Testis (tissue), 2 donors: ENCODE measurements at regions not wholly inside any gene's neighbourhood (a gene's known extent, or its start where the extent isn't known, plus 50 kb on each side); places are given as distances from the start of the nearest gene placed in this dataset.

Source experiments
- DNase-seq: peaks from one replicate; pipeline ENCODE4 v3.0.0-alpha.2; 2019
- H3K27ac ChIP-seq, 2 donors: fragments of 200-600 bp; sonication (generic); one replicate each; pipeline ENCODE4 v1.5.1; 2019
- H3K27me3 ChIP-seq: fragments of 200-600 bp; sonication (generic); one replicate; pipeline ENCODE4 v1.5.1; 2019
- H3K36me3 ChIP-seq: fragments of 200-600 bp; sonication (generic); one replicate; pipeline ENCODE4 v1.5.1; 2017; ENCODE audit warnings: low read depth; ENCODE audit errors: missing control alignments
- H3K4me1 ChIP-seq: fragments of 200-600 bp; sonication (generic); one replicate; pipeline ENCODE4 v1.5.1; 2019
- H3K4me3 ChIP-seq, 2 donors: fragments of 200-600 bp; sonication (generic); one replicate each; pipeline ENCODE4 v1.5.1; 2017 to 2019
- H3K9me3 ChIP-seq: fragments of 200-600 bp; sonication (generic); one replicate; pipeline ENCODE4 v1.5.1; 2017
- CTCF ChIP-seq, 3 experiments: fragments of 450-650 bp in 2 of 3; fragments of 200-600 bp in 1 of 3; sonication (generic) in 1 of 3; IDR thresholded peaks; one replicate each; pipeline ENCODE4 v1.5.1; 2016 to 2019; ENCODE audit warnings: antibody characterized with exemption in 3 of 3, mild to moderate bottlenecking in 2 of 3, moderate library complexity in 1 of 3
- POLR2A ChIP-seq: fragments of 450-650 bp; IDR thresholded peaks from one replicate; pipeline ENCODE4 v1.6.1; 2017; ENCODE audit warnings: antibody characterized with exemption, mild to moderate bottlenecking, moderate library complexity
- WGBS, 2 donors: methylation state at CpG; one replicate each; pipeline ENCODE4 v1.1.5; 2018; 5-methylcytosine and 5-hydroxymethylcytosine counted together
- intact Hi-C: fragments of 100-400 bp; cut with DNase I; formaldehyde crosslinking; loops from one replicate; pipeline ENCODE4 v1.15.1; 2023; ENCODE audit warnings: low total_unique reads

GRCh38 chr11:23956586-23956985 is 540.3 kb upstream of the LUZP2 start:
- Histone ChIP-seq H3K4me3 (no peak overlapping the region), H3K36me3 (no peaks in the 10 kb centered on the region), H3K27me3 (no peaks in the 10 kb centered on the region), H3K9me3 (no peaks in the 10 kb centered on the region), H3K4me1 (no peaks in the 10 kb centered on the region), H3K27ac (no peak overlapping the region)
- TF ChIP-seq POLR2A = no peak
- TF ChIP-seq CTCF (IDR thresholded peaks at IDR 0.05) = no peak
- DNase-seq = no peak
- intact Hi-C loops = no loop called here
- 87% methylated on average over 3 of the region's 3 CpGs for WGBS, 2 donors

GRCh38 chr11:23957314-23957713 is 539.5 kb upstream of the LUZP2 start:
- no peaks in the 10 kb centered on the region for H3K9me3 ChIP-seq
- no peaks in the 10 kb centered on the region for H3K36me3 ChIP-seq
- TF ChIP-seq POLR2A (no peak), CTCF (IDR thresholded peaks at IDR 0.05) (no peak)
- intact Hi-C loops = no loop called here
- no peak overlapping the region for H3K27ac ChIP-seq
- no peaks in the 10 kb centered on the region for H3K27me3 ChIP-seq
- no peaks in the 10 kb centered on the region for H3K4me1 ChIP-seq
- H3K4me3 ChIP-seq = no peak overlapping the region
- 91% methylated on average over 4 of the region's 4 CpGs for WGBS, 2 donors
- no peak for DNase-seq

- no peaks in the 10 kb centered on the region for H3K9me3 ChIP-seq
- intact Hi-C loops = no loop called here
- no peak for DNase-seq
- H3K36me3 ChIP-seq = no peaks in the 10 kb centered on the region
- WGBS, 2 donors = 46 to 69% methylated on average over 3 of the region's 3 CpGs
- H3K4me1 ChIP-seq = no peaks in the 10 kb centered on the region
- no peaks in the 10 kb centered on the region for H3K27me3 ChIP-seq
- no peak for TF ChIP-seq POLR2A
- no peak for TF ChIP-seq CTCF (IDR thresholded peaks at IDR 0.05)
- H3K27ac ChIP-seq = no peak overlapping the region
- no peak overlapping the region for H3K4me3 ChIP-seq
Measured at GRCh38 chr11:23959462-23959861, 537.4 kb upstream of the LUZP2 start.

GRCh38 chr11:23961503-23962338 is 535.1 kb upstream of the LUZP2 start:
- no peak for TF ChIP-seq CTCF (IDR thresholded peaks at IDR 0.05)
- TF ChIP-seq POLR2A = no peak
- intact Hi-C loops = no loop called here
- no peaks in the 10 kb centered on the region for H3K36me3 ChIP-seq
- H3K27ac ChIP-seq = no peak overlapping the region
- 60 to 61% methylated on average over 14 to 20 of the region's 20 CpGs for WGBS, 2 donors
- peak overlapping the region in 1 of 2 donors; percentile 46 for H3K4me3 ChIP-seq
- no peaks in the 10 kb centered on the region for H3K4me1 ChIP-seq
- no peaks in the 10 kb centered on the region for H3K9me3 ChIP-seq
- H3K27me3 ChIP-seq = no peaks in the 10 kb centered on the region
- peak; percentile 28 for DNase-seq

- 65 to 71% methylated on average over 2 of the region's 2 CpGs for WGBS, 2 donors
- Histone ChIP-seq H3K4me1 (no peaks in the 10 kb centered on the region), H3K36me3 (no peaks in the 10 kb centered on the region), H3K9me3 (no peaks in the 10 kb centered on the region), H3K27me3 (no peaks in the 10 kb centered on the region), H3K27ac (no peak overlapping the region), H3K4me3 (no peak overlapping the region)
- DNase-seq = no peak
- TF ChIP-seq CTCF (IDR thresholded peaks at IDR 0.05) (no peak), POLR2A (no peak)
- intact Hi-C loops = no loop called here
Measured at GRCh38 chr11:23973244-23973643, 523.6 kb upstream of the LUZP2 start.
